GM23338 (cell line): ENCODE measurements at regions not wholly inside any gene's neighbourhood (a gene's known extent, or its start where the extent isn't known, plus 50 kb on each side); places are given as distances from the start of the nearest gene placed in this dataset.

Experiments
- ATAC-seq: fragments of 200-7000 bp; cut with Tn5 transposase; 3 replicates; pipeline ENCODE4 v1.9.1; 2020
- DNase-seq: peaks from one replicate; pipeline ENCODE4 v3.0.0-alpha.2; 2015; ENCODE audit warnings: low spot score
- H2AFZ ChIP-seq: fragments of 200-600 bp; sonication (generic); 2 replicates; pipeline ENCODE4 v1.8.0; 2016; ENCODE audit warnings: antibody characterized with exemption, mild to moderate bottlenecking, moderate library complexity
- H3F3A ChIP-seq: fragments of 200-600 bp; sonication (generic); replicated peaks from 2 replicates; pipeline ENCODE4 v1.8.0; 2017; ENCODE audit warnings: antibody characterized with exemption, mixed run types, low read depth
- H3K27ac ChIP-seq: fragments of 200-600 bp; sonication (generic); 2 replicates; pipeline ENCODE4 v1.6.1; 2016; ENCODE audit warnings: low read depth
- H3K27me3 ChIP-seq: fragments of 200-600 bp; sonication (generic); 2 replicates; pipeline ENCODE4 v1.8.0; 2016; ENCODE audit warnings: mild to moderate bottlenecking, mixed run types, moderate library complexity; ENCODE audit not compliant: insufficient read depth
- H3K36me3 ChIP-seq: fragments of 200-600 bp; sonication (generic); 2 replicates; pipeline ENCODE4 v1.8.0; 2016; ENCODE audit warnings: mild to moderate bottlenecking; ENCODE audit not compliant: insufficient read depth
- H3K4me1 ChIP-seq: fragments of 200-600 bp; sonication (generic); 2 replicates; pipeline ENCODE4 v1.8.0; 2016; ENCODE audit warnings: mild to moderate bottlenecking, moderate library complexity; ENCODE audit not compliant: insufficient read depth
- H3K4me2 ChIP-seq: fragments of 200-600 bp; sonication (generic); 2 replicates; pipeline ENCODE4 v1.7.1; 2017; ENCODE audit warnings: mixed run types
- H3K4me3 ChIP-seq: fragments of 200-600 bp; sonication (generic); 2 replicates; pipeline ENCODE4 v1.6.1; 2016; ENCODE audit warnings: mixed run types
- H3K79me2 ChIP-seq: fragments of 200-600 bp; sonication (generic); replicated peaks from 2 replicates; pipeline ENCODE4 v1.8.0; 2017; ENCODE audit warnings: mild to moderate bottlenecking; ENCODE audit not compliant: insufficient read depth
- H3K9me2 ChIP-seq: fragments of 200-600 bp; sonication (generic); 2 replicates; pipeline ENCODE4 v1.8.0; 2017; ENCODE audit not compliant: insufficient read depth
- H4K20me1 ChIP-seq: fragments of 200-600 bp; sonication (generic); replicated peaks from 2 replicates; pipeline ENCODE4 v1.8.0; 2017; ENCODE audit warnings: mild to moderate bottlenecking; ENCODE audit not compliant: insufficient read depth
- H3K27ac Mint-ChIP-seq: 2 replicates; pipeline ENCODE4 v1.8.0; 2020; ENCODE audit warnings: inconsistent platforms, mild to moderate bottlenecking, moderate library complexity, mixed read lengths
- H3K27me3 Mint-ChIP-seq: 3 replicates; pipeline ENCODE4 v1.8.0; 2022; ENCODE audit warnings: low read depth, mild to moderate bottlenecking, moderate library complexity, mixed read lengths, inconsistent platforms; ENCODE audit not compliant: insufficient read depth, poor library complexity
- H3K36me3 Mint-ChIP-seq: 3 replicates; pipeline ENCODE4 v1.8.0; 2021; ENCODE audit warnings: low read depth, mild to moderate bottlenecking, inconsistent platforms, moderate library complexity, mixed read lengths
- H3K4me1 Mint-ChIP-seq: 3 replicates; pipeline ENCODE4 v1.8.0; 2020; ENCODE audit warnings: mild to moderate bottlenecking, inconsistent platforms, mixed read lengths
- H3K4me3 Mint-ChIP-seq: 3 replicates; pipeline ENCODE4 v1.8.0; 2021; ENCODE audit warnings: moderate library complexity, mild to moderate bottlenecking, inconsistent platforms, mixed read lengths
- H3K9me3 Mint-ChIP-seq: 3 replicates; pipeline ENCODE4 v1.8.0; 2020; ENCODE audit warnings: moderate library complexity, mild to moderate bottlenecking, inconsistent platforms, mixed read lengths
- CREB1 ChIP-seq: fragments of 250-450 bp; sonication (Bioruptor Pico); IDR thresholded peaks from 2 replicates; pipeline ENCODE4 v1.5.0; 2020; ENCODE audit warnings: low read depth, mild to moderate bottlenecking, moderate library complexity
- EZH2 ChIP-seq: fragments of 200-600 bp; sonication (generic); IDR thresholded peaks from one replicate; pipeline ENCODE4 v1.8.0; 2017; ENCODE audit warnings: antibody characterized with exemption, mild to moderate bottlenecking, low read depth; ENCODE audit not compliant: unreplicated experiment
- EZH2phosphoT487 ChIP-seq: fragments of 200-600 bp; sonication (generic); IDR thresholded peaks from one replicate; pipeline ENCODE4 v1.8.1; 2018; ENCODE audit warnings: antibody characterized with exemption; ENCODE audit not compliant: unreplicated experiment
- JUNB ChIP-seq: IDR thresholded peaks from one replicate; pipeline ENCODE4 v1.6.1; 2016; ENCODE audit warnings: antibody characterized with exemption; ENCODE audit not compliant: unreplicated experiment
- NANOG ChIP-seq: IDR thresholded peaks from 2 replicates; pipeline ENCODE4 v1.6.1; 2016; ENCODE audit warnings: antibody characterized with exemption, borderline replicate concordance
- POLR2AphosphoS5 ChIP-seq: IDR thresholded peaks from 2 replicates; pipeline ENCODE4 v1.6.1; 2016; ENCODE audit warnings: antibody characterized with exemption, low read depth
- STAT1 ChIP-seq: IDR thresholded peaks from one replicate; pipeline ENCODE4 v1.6.1; 2016; ENCODE audit warnings: antibody characterized with exemption; ENCODE audit not compliant: unreplicated experiment
- ZNF114 ChIP-seq: fragments of 250-450 bp; sonication (Bioruptor Pico); IDR thresholded peaks from 2 replicates; pipeline ENCODE4 v1.5.0; 2020; ENCODE audit warnings: mild to moderate bottlenecking, moderate library complexity
- ZNF331 ChIP-seq: fragments of 250-450 bp; sonication (Bioruptor Pico); IDR thresholded peaks from 2 replicates; pipeline ENCODE4 v1.5.0; 2020; ENCODE audit warnings: low read depth, mild to moderate bottlenecking, moderate library complexity
- TF ChIP-seq, protein P1 (sequence below), 2 experiments: fragments of 200-600 bp in 1 of 2; sonication (generic) in 1 of 2; conservative IDR thresholded peaks; 2 replicates each; pipeline versions ENCODE4 v1.5.1 to v1.6.1; 2016 to 2017; ENCODE audit warnings: antibody characterized with exemption in 2 of 2, low read depth in 2 of 2, mild to moderate bottlenecking in 2 of 2, moderate library complexity in 1 of 2
- TF ChIP-seq, protein P2 (sequence below): IDR thresholded peaks from 2 replicates; pipeline ENCODE4 v1.6.1; 2016; ENCODE audit warnings: antibody characterized with exemption
- TF ChIP-seq, protein P3 (sequence below): IDR thresholded peaks from one replicate; pipeline ENCODE4 v1.6.1; 2018; ENCODE audit warnings: antibody characterized with exemption; ENCODE audit not compliant: unreplicated experiment
- TF ChIP-seq, protein P4 (sequence below): fragments of 250-450 bp; sonication (Bioruptor Pico); IDR thresholded peaks from 2 replicates; pipeline ENCODE4 v1.5.0; 2020; ENCODE audit warnings: mild to moderate bottlenecking, moderate library complexity

DNA sequence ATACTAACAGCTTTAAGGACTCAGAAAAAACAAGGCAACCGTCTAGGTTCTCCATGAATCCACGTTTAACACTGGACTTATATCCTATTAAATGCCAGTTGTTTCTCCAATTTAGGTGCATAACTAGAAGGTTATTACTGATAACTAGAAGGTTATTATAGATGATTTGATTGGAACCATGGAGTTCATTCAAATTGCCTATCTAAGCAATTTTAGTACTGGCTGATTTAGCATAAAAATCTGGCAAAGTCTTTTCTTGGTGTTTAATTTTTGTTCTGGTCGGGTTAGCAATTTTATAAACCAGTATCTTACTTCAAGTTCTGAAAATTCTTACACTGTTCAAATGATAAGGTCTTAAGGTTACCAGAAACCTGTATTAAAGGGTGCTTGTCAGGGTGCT, 672.8 kb upstream of the GNPDA2 start:
- Histone ChIP-seq H4K20me1 (no peaks in the 10 kb centered on the region), H3K4me2 (no peak overlapping the region), H3K27ac (no peak overlapping the region), H3F3A (no peaks in the 10 kb centered on the region), H3K27me3 (no peaks in the 10 kb centered on the region), H3K4me3 (no peak overlapping the region), H2AFZ (no peak overlapping the region), H3K79me2 (no peaks in the 10 kb centered on the region), H3K4me1 (no peaks in the 10 kb centered on the region), H3K36me3 (no peaks in the 10 kb centered on the region), H3K9me2 (peaks cover 5% of the 10 kb centered on the region; the same call in 1 of the 2 replicates)
- Mint-ChIP-seq H3K36me3 (peaks cover 20% of the 10 kb centered on the region; the same call in 2 of the 3 replicates), H3K4me1 (no peaks in the 10 kb centered on the region), H3K27me3 (no peaks in the 10 kb centered on the region), H3K9me3 (peaks cover 82% of the 10 kb centered on the region), H3K4me3 (no peak overlapping the region), H3K27ac (no peak overlapping the region)
- no peak for ATAC-seq
- DNase-seq = no peak
- TF ChIP-seq POLR2AphosphoS5 = no peak
- TF ChIP-seq, protein P1, sequence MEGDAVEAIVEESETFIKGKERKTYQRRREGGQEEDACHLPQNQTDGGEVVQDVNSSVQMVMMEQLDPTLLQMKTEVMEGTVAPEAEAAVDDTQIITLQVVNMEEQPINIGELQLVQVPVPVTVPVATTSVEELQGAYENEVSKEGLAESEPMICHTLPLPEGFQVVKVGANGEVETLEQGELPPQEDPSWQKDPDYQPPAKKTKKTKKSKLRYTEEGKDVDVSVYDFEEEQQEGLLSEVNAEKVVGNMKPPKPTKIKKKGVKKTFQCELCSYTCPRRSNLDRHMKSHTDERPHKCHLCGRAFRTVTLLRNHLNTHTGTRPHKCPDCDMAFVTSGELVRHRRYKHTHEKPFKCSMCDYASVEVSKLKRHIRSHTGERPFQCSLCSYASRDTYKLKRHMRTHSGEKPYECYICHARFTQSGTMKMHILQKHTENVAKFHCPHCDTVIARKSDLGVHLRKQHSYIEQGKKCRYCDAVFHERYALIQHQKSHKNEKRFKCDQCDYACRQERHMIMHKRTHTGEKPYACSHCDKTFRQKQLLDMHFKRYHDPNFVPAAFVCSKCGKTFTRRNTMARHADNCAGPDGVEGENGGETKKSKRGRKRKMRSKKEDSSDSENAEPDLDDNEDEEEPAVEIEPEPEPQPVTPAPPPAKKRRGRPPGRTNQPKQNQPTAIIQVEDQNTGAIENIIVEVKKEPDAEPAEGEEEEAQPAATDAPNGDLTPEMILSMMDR (conservative IDR thresholded peaks at IDR 0.05; ENCODE audit: low read depth in 2 of 2) = no peak
- TF ChIP-seq NANOG = no peak
- TF ChIP-seq, protein P2, sequence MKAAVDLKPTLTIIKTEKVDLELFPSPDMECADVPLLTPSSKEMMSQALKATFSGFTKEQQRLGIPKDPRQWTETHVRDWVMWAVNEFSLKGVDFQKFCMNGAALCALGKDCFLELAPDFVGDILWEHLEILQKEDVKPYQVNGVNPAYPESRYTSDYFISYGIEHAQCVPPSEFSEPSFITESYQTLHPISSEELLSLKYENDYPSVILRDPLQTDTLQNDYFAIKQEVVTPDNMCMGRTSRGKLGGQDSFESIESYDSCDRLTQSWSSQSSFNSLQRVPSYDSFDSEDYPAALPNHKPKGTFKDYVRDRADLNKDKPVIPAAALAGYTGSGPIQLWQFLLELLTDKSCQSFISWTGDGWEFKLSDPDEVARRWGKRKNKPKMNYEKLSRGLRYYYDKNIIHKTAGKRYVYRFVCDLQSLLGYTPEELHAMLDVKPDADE = no peak
- TF ChIP-seq, protein P3, sequence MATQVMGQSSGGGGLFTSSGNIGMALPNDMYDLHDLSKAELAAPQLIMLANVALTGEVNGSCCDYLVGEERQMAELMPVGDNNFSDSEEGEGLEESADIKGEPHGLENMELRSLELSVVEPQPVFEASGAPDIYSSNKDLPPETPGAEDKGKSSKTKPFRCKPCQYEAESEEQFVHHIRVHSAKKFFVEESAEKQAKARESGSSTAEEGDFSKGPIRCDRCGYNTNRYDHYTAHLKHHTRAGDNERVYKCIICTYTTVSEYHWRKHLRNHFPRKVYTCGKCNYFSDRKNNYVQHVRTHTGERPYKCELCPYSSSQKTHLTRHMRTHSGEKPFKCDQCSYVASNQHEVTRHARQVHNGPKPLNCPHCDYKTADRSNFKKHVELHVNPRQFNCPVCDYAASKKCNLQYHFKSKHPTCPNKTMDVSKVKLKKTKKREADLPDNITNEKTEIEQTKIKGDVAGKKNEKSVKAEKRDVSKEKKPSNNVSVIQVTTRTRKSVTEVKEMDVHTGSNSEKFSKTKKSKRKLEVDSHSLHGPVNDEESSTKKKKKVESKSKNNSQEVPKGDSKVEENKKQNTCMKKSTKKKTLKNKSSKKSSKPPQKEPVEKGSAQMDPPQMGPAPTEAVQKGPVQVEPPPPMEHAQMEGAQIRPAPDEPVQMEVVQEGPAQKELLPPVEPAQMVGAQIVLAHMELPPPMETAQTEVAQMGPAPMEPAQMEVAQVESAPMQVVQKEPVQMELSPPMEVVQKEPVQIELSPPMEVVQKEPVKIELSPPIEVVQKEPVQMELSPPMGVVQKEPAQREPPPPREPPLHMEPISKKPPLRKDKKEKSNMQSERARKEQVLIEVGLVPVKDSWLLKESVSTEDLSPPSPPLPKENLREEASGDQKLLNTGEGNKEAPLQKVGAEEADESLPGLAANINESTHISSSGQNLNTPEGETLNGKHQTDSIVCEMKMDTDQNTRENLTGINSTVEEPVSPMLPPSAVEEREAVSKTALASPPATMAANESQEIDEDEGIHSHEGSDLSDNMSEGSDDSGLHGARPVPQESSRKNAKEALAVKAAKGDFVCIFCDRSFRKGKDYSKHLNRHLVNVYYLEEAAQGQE = no peak
- TF ChIP-seq EZH2 = no peak
- TF ChIP-seq STAT1 = no peak
- no peak for TF ChIP-seq EZH2phosphoT487
- TF ChIP-seq CREB1 (CRISPR knock-in tag) = no peak
- TF ChIP-seq, protein P4, sequence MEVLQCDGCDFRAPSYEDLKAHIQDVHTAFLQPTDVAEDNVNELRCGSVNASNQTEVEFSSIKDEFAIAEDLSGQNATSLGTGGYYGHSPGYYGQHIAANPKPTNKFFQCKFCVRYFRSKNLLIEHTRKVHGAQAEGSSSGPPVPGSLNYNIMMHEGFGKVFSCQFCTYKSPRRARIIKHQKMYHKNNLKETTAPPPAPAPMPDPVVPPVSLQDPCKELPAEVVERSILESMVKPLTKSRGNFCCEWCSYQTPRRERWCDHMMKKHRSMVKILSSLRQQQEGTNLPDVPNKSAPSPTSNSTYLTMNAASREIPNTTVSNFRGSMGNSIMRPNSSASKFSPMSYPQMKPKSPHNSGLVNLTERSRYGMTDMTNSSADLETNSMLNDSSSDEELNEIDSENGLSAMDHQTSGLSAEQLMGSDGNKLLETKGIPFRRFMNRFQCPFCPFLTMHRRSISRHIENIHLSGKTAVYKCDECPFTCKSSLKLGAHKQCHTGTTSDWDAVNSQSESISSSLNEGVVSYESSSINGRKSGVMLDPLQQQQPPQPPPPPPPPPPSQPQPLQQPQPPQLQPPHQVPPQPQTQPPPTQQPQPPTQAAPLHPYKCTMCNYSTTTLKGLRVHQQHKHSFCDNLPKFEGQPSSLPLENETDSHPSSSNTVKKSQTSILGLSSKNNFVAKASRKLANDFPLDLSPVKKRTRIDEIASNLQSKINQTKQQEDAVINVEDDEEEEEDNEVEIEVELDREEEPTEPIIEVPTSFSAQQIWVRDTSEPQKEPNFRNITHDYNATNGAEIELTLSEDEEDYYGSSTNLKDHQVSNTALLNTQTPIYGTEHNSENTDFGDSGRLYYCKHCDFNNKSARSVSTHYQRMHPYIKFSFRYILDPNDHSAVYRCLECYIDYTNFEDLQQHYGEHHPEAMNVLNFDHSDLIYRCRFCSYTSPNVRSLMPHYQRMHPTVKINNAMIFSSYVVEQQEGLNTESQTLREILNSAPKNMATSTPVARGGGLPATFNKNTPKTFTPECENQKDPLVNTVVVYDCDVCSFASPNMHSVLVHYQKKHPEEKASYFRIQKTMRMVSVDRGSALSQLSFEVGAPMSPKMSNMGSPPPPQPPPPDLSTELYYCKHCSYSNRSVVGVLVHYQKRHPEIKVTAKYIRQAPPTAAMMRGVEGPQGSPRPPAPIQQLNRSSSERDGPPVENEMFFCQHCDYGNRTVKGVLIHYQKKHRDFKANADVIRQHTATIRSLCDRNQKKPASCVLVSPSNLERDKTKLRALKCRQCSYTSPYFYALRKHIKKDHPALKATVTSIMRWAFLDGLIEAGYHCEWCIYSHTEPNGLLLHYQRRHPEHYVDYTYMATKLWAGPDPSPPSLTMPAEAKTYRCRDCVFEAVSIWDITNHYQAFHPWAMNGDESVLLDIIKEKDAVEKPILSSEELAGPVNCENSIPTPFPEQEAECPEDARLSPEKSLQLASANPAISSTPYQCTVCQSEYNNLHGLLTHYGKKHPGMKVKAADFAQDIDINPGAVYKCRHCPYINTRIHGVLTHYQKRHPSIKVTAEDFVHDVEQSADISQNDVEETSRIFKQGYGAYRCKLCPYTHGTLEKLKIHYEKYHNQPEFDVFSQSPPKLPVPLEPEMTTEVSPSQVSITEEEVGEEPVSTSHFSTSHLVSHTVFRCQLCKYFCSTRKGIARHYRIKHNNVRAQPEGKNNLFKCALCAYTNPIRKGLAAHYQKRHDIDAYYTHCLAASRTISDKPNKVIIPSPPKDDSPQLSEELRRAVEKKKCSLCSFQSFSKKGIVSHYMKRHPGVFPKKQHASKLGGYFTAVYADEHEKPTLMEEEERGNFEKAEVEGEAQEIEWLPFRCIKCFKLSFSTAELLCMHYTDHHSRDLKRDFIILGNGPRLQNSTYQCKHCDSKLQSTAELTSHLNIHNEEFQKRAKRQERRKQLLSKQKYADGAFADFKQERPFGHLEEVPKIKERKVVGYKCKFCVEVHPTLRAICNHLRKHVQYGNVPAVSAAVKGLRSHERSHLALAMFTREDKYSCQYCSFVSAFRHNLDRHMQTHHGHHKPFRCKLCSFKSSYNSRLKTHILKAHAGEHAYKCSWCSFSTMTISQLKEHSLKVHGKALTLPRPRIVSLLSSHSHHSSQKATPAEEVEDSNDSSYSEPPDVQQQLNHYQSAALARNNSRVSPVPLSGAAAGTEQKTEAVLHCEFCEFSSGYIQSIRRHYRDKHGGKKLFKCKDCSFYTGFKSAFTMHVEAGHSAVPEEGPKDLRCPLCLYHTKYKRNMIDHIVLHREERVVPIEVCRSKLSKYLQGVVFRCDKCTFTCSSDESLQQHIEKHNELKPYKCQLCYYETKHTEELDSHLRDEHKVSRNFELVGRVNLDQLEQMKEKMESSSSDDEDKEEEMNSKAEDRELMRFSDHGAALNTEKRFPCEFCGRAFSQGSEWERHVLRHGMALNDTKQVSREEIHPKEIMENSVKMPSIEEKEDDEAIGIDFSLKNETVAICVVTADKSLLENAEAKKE (CRISPR knock-in tag) = no peak
- no peak for TF ChIP-seq ZNF331 (CRISPR knock-in tag)
- no peak for TF ChIP-seq JUNB
- TF ChIP-seq ZNF114 (CRISPR knock-in tag) = no peak
